HEK293 (cell line): ENCODE measurements at regions not wholly inside any gene's neighbourhood (a gene's known extent, or its start where the extent isn't known, plus 50 kb on each side); places are given as distances from the start of the nearest gene placed in this dataset.

Source experiments
- CTCF ChIA-PET: fragments of 350-600 bp; formaldehyde crosslinking; extraction: SDS; loops from one replicate; lab custom pipeline; 2021; ENCODE audit warnings: antibody characterized with exemption; lab: Yijun Ruan, JAX
- POLR2A ChIA-PET: fragments of 300-600 bp; formaldehyde crosslinking; extraction: SDS; loops from one replicate; lab custom pipeline; 2020; ENCODE audit warnings: antibody characterized with exemption, inconsistent platforms; lab: Yijun Ruan, JAX
- H3K27ac ChIP-seq: fragments of 200-500 bp; sonication (Bioruptor generic); 2 replicates; pipeline ENCODE4 v1.5.1; 2014; ENCODE audit warnings: low read depth, low read length, control low read depth, inconsistent platforms; ENCODE audit errors: extremely low read depth
- H3K36me3 ChIP-seq, 2 experiments: fragments of 200-500 bp in 1 of 2; sonication (Bioruptor generic) in 1 of 2; 1 replicate in 1 of 2; 2 replicates in 1 of 2; pipeline ENCODE4 v1.5.1; 2014 to 2017; ENCODE audit warnings: inconsistent platforms in 2 of 2, low read length in 2 of 2; ENCODE audit not compliant: control insufficient read depth in 2 of 2, insufficient read depth in 1 of 2
- H3K4me1 ChIP-seq: fragments of 200-500 bp; sonication (Bioruptor generic); 2 replicates; pipeline ENCODE4 v1.5.1; 2014; ENCODE audit warnings: mild to moderate bottlenecking, low read length, inconsistent platforms; ENCODE audit not compliant: control insufficient read depth, insufficient read depth
- H3K4me3 ChIP-seq: 2 replicates; pipeline ENCODE4 v1.5.1; 2011; ENCODE audit warnings: low read depth, mild to moderate bottlenecking, control low read depth, low read length, moderate library complexity
- H3K9me3 ChIP-seq: fragments of 200-500 bp; sonication (Bioruptor generic); 2 replicates; pipeline ENCODE4 v1.5.1; 2014; ENCODE audit warnings: low read depth, low read length, inconsistent platforms; ENCODE audit not compliant: control insufficient read depth, insufficient read depth
- EGR2 ChIP-seq: fragments of 450-650 bp; formaldehyde crosslinking; IDR thresholded peaks from 2 replicates; pipeline ENCODE4 v1.5.1; 2016; ENCODE audit warnings: low read depth, missing biosample characterization, missing genetic modification characterization
- GLIS2 ChIP-seq: fragments of 450-650 bp; formaldehyde crosslinking; IDR thresholded peaks from 2 replicates; pipeline ENCODE4 v1.5.1; 2016; ENCODE audit warnings: missing biosample characterization, missing genetic modification characterization
- HOXC10 ChIP-seq: sonication (generic); formaldehyde crosslinking; IDR thresholded peaks from 2 replicates; pipeline ENCODE4 v1.8.1; 2023; ENCODE audit warnings: mild to moderate bottlenecking, missing genetic modification reagents
- KLF9 ChIP-seq: fragments of 450-650 bp; formaldehyde crosslinking; IDR thresholded peaks from 2 replicates; pipeline ENCODE4 v1.5.1; 2016; ENCODE audit warnings: missing biosample characterization, missing genetic modification characterization, low read depth
- REPIN1 ChIP-seq: fragments of 450-650 bp; formaldehyde crosslinking; IDR thresholded peaks from 2 replicates; pipeline ENCODE4 v1.5.1; 2017; ENCODE audit warnings: missing biosample characterization, missing genetic modification characterization, low read depth
- SCRT2 ChIP-seq: fragments of 450-650 bp; formaldehyde crosslinking; IDR thresholded peaks from 2 replicates; pipeline ENCODE4 v1.5.1; 2016; ENCODE audit warnings: missing biosample characterization, missing genetic modification characterization
- ZFP69B ChIP-seq: fragments of 450-650 bp; formaldehyde crosslinking; IDR thresholded peaks from 2 replicates; pipeline ENCODE4 v1.5.1; 2016; ENCODE audit warnings: missing biosample characterization, missing genetic modification characterization
- ZNF2 ChIP-seq: fragments of 450-650 bp; formaldehyde crosslinking; IDR thresholded peaks from 2 replicates; pipeline ENCODE4 v1.5.1; 2016; ENCODE audit warnings: missing biosample characterization, missing genetic modification characterization
- ZNF221 ChIP-seq: fragments of 450-650 bp; formaldehyde crosslinking; IDR thresholded peaks from 2 replicates; pipeline ENCODE4 v1.5.1; 2017; ENCODE audit warnings: missing biosample characterization, missing genetic modification characterization, borderline replicate concordance
- ZNF266 ChIP-seq: fragments of 450-650 bp; formaldehyde crosslinking; IDR thresholded peaks from 2 replicates; pipeline ENCODE4 v1.5.1; 2016; ENCODE audit warnings: missing biosample characterization, missing genetic modification characterization, low read depth
- ZNF324 ChIP-seq: fragments of 450-650 bp; formaldehyde crosslinking; IDR thresholded peaks from 2 replicates; pipeline ENCODE4 v1.5.1; 2016; ENCODE audit warnings: missing biosample characterization, missing genetic modification characterization
- ZNF473 ChIP-seq: fragments of 450-650 bp; formaldehyde crosslinking; IDR thresholded peaks from 2 replicates; pipeline ENCODE4 v1.5.1; 2017; ENCODE audit warnings: missing biosample characterization, missing genetic modification characterization
- ZNF529 ChIP-seq: fragments of 450-650 bp; formaldehyde crosslinking; IDR thresholded peaks from 2 replicates; pipeline ENCODE4 v1.5.1; 2017; ENCODE audit warnings: missing genetic modification characterization, missing biosample characterization; ENCODE audit not compliant: insufficient replicate concordance
- ZNF548 ChIP-seq: fragments of 450-650 bp; formaldehyde crosslinking; IDR thresholded peaks from 2 replicates; pipeline ENCODE4 v1.5.1; 2016; ENCODE audit warnings: missing biosample characterization, missing genetic modification characterization
- ZNF701 ChIP-seq: fragments of 450-650 bp; formaldehyde crosslinking; IDR thresholded peaks from 2 replicates; pipeline ENCODE4 v1.5.1; 2016; ENCODE audit warnings: missing biosample characterization, missing genetic modification characterization
- ZNF830 ChIP-seq: fragments of 450-650 bp; IDR thresholded peaks from 2 replicates; pipeline ENCODE4 v1.5.0; 2018; ENCODE audit warnings: missing biosample characterization, missing genetic modification characterization, low read depth, mild to moderate bottlenecking, moderate library complexity
- ZSCAN30 ChIP-seq: fragments of 450-650 bp; IDR thresholded peaks from 2 replicates; pipeline ENCODE4 v1.5.1; 2018; ENCODE audit warnings: missing biosample characterization, mild to moderate bottlenecking, missing genetic modification characterization, moderate library complexity
- ZXDB ChIP-seq: fragments of 450-650 bp; formaldehyde crosslinking; IDR thresholded peaks from 2 replicates; pipeline ENCODE4 v1.5.1; 2016; ENCODE audit warnings: missing biosample characterization, missing genetic modification characterization
- TF ChIP-seq, protein P1 (sequence below): fragments of 450-650 bp; formaldehyde crosslinking; IDR thresholded peaks from 2 replicates; pipeline ENCODE4 v1.5.1; 2017; ENCODE audit warnings: missing biosample characterization, missing genetic modification characterization
- TF ChIP-seq, protein P2 (sequence below): fragments of 450-650 bp; formaldehyde crosslinking; IDR thresholded peaks from 2 replicates; pipeline ENCODE4 v1.5.1; 2016; ENCODE audit warnings: missing biosample characterization, missing genetic modification characterization, low read depth
- TF ChIP-seq, protein P3 (sequence below): fragments of 450-650 bp; formaldehyde crosslinking; IDR thresholded peaks from 2 replicates; pipeline ENCODE4 v1.5.1; 2016; ENCODE audit warnings: missing biosample characterization, missing genetic modification characterization
- TF ChIP-seq, protein P4 (sequence below): fragments of 450-650 bp; formaldehyde crosslinking; IDR thresholded peaks from 2 replicates; pipeline ENCODE4 v1.5.1; 2016; ENCODE audit warnings: missing biosample characterization, missing genetic modification characterization
- TF ChIP-seq, protein P5 (sequence below): fragments of 450-650 bp; IDR thresholded peaks from 2 replicates; pipeline ENCODE4 v1.5.1; 2018; ENCODE audit warnings: missing biosample characterization, missing genetic modification characterization
- TF ChIP-seq, protein P6 (sequence below): fragments of 450-650 bp; formaldehyde crosslinking; IDR thresholded peaks from 2 replicates; pipeline ENCODE4; 2016; ENCODE audit warnings: missing biosample characterization, missing genetic modification characterization

DNA sequence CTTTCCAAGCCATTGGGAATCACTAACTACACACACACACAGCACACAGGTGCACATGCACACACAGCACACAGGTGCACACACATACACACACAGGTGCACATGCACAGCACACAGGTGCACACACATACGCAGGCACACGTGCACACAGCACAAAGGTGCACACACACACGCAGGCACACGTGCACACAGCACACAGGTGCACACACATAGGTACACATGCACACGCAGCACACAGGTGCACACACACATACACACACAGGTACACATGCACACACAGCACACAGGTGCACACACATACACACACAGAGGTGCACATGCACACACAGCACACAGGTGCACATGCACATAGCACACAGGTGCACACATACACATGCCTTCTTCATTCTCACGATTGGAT lies 80.9 kb downstream of the HMX1 start:
- TF ChIP-seq, protein P1, sequence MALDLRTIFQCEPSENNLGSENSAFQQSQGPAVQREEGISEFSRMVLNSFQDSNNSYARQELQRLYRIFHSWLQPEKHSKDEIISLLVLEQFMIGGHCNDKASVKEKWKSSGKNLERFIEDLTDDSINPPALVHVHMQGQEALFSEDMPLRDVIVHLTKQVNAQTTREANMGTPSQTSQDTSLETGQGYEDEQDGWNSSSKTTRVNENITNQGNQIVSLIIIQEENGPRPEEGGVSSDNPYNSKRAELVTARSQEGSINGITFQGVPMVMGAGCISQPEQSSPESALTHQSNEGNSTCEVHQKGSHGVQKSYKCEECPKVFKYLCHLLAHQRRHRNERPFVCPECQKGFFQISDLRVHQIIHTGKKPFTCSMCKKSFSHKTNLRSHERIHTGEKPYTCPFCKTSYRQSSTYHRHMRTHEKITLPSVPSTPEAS (tag by site-specific recombination) = peak; percentile 97
- TF ChIP-seq SCRT2 (tag by site-specific recombination) (peak; percentile 30; the same call in 1 of the 2 replicates), KLF9 (tag by site-specific recombination) (no peak)
- Histone ChIP-seq H3K9me3 (no peaks in the 10 kb centered on the region), H3K4me3 (no peak overlapping the region), H3K36me3 (no peaks in the 10 kb centered on the region), H3K4me1 (no peaks in the 10 kb centered on the region), H3K27ac (no peak overlapping the region)
- CTCF ChIA-PET = no interaction called here
- POLR2A ChIA-PET = interaction anchor here (0.5 kb wide), 1 partner anchor 319 kb away, joined by 3 read pairs; no protein-coding TSS in a partner anchor

DNA sequence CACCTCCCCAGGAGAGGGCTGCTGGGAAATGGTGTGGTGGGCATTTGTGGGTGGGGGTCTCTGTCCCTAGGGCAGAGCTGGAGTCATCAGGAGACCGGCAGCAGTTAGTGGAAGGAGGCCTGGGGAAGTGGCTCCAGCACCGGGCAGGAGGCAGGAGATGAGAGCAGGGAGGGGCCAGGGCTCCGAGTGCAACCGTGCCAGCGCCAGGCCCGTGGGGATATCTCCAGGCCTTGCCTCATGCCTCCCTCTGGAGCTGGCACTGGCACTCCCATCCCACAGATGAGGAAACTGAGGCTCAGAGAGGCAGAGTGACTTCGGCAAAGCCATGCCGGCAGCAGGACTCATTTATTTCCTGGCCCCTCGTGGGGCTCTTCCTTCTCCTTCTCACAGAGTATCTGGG lies 83.5 kb downstream of the HMX1 start:
- Histone ChIP-seq H3K36me3 (no peaks in the 10 kb centered on the region), H3K9me3 (no peaks in the 10 kb centered on the region), H3K4me3 (no peak overlapping the region), H3K4me1 (no peaks in the 10 kb centered on the region), H3K27ac (no peak overlapping the region)
- CTCF ChIA-PET = no interaction called here
- TF ChIP-seq HOXC10 (CRISPR knock-in tag) (no peak), ZSCAN30 (tag by site-specific recombination) (no peak), EGR2 (tag by site-specific recombination) (no peak), ZXDB (tag by site-specific recombination) (no peak), ZNF701 (tag by site-specific recombination) (no peak), ZNF548 (no peak), ZNF266 (tag by site-specific recombination) (no peak), ZNF2 (tag by site-specific recombination) (no peak), REPIN1 (tag by site-specific recombination) (no peak), ZFP69B (tag by site-specific recombination) (no peak), GLIS2 (tag by site-specific recombination) (no peak)
- TF ChIP-seq, protein P2, sequence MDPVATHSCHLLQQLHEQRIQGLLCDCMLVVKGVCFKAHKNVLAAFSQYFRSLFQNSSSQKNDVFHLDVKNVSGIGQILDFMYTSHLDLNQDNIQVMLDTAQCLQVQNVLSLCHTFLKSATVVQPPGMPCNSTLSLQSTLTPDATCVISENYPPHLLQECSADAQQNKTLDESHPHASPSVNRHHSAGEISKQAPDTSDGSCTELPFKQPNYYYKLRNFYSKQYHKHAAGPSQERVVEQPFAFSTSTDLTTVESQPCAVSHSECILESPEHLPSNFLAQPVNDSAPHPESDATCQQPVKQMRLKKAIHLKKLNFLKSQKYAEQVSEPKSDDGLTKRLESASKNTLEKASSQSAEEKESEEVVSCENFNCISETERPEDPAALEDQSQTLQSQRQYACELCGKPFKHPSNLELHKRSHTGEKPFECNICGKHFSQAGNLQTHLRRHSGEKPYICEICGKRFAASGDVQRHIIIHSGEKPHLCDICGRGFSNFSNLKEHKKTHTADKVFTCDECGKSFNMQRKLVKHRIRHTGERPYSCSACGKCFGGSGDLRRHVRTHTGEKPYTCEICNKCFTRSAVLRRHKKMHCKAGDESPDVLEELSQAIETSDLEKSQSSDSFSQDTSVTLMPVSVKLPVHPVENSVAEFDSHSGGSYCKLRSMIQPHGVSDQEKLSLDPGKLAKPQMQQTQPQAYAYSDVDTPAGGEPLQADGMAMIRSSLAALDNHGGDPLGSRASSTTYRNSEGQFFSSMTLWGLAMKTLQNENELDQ (tag by site-specific recombination) = no peak
- POLR2A ChIA-PET = no interaction called here

DNA sequence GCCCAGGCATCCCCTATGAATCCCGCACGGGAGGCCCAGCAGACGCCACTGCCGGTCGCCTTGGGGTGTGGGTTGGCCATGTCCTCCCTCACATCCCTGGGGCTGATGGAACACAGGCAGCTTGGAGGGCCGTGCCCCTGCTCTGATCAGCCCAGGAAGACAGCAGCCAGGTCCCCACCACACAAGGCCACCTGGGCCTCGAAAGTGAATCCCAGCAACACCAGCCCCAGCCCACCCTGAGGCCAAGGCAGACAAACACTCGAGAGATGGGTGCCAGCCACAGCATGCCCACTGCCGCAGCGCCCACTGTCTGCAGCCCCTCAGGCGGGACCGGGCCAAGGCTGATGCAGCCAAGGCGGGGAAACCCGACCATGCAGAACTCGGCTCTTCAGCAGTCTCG lies 85.5 kb downstream of the HMX1 start:
- Histone ChIP-seq H3K9me3 (no peaks in the 10 kb centered on the region), H3K27ac (no peak overlapping the region), H3K4me1 (no peaks in the 10 kb centered on the region), H3K36me3 (no peaks in the 10 kb centered on the region), H3K4me3 (no peak overlapping the region)
- ChIA-PET POLR2A (no interaction called here), CTCF (interaction anchor here (0.6 kb wide), 1 partner anchor 40 kb away, joined by 5 read pairs; no protein-coding TSS in a partner anchor)
- TF ChIP-seq ZNF221 (tag by site-specific recombination) (no peak), ZNF830 (tag by site-specific recombination) (no peak), ZNF324 (tag by site-specific recombination) (no peak), ZNF473 (tag by site-specific recombination) (no peak), ZNF529 (no peak)
- TF ChIP-seq, protein P3, sequence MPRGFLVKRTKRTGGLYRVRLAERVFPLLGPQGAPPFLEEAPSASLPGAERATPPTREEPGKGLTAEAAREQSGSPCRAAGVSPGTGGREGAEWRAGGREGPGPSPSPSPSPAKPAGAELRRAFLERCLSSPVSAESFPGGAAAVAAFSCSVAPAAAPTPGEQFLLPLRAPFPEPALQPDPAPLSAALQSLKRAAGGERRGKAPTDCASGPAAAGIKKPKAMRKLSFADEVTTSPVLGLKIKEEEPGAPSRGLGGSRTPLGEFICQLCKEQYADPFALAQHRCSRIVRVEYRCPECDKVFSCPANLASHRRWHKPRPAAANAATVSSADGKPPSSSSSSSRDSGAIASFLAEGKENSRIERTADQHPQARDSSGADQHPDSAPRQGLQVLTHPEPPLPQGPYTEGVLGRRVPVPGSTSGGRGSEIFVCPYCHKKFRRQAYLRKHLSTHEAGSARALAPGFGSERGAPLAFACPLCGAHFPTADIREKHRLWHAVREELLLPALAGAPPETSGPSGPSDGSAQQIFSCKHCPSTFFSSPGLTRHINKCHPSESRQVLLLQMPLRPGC (tag by site-specific recombination) = no peak
- TF ChIP-seq, protein P4, sequence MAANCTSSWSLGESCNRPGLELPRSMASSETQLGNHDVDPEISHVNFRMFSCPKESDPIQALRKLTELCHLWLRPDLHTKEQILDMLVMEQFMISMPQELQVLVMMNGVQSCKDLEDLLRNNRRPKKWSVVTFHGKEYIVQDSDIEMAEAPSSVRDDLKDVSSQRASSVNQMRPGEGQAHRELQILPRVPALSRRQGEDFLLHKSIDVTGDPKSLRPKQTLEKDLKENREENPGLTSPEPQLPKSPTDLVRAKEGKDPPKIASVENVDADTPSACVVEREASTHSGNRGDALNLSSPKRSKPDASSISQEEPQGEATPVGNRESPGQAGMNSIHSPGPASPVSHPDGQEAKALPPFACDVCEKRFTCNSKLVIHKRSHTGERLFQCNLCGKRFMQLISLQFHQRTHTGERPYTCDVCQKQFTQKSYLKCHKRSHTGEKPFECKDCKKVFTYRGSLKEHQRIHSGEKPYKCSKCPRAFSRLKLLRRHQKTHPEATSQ = no peak
- TF ChIP-seq, protein P5, sequence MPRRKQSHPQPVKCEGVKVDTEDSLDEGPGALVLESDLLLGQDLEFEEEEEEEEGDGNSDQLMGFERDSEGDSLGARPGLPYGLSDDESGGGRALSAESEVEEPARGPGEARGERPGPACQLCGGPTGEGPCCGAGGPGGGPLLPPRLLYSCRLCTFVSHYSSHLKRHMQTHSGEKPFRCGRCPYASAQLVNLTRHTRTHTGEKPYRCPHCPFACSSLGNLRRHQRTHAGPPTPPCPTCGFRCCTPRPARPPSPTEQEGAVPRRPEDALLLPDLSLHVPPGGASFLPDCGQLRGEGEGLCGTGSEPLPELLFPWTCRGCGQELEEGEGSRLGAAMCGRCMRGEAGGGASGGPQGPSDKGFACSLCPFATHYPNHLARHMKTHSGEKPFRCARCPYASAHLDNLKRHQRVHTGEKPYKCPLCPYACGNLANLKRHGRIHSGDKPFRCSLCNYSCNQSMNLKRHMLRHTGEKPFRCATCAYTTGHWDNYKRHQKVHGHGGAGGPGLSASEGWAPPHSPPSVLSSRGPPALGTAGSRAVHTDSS = no peak
- TF ChIP-seq, protein P6, sequence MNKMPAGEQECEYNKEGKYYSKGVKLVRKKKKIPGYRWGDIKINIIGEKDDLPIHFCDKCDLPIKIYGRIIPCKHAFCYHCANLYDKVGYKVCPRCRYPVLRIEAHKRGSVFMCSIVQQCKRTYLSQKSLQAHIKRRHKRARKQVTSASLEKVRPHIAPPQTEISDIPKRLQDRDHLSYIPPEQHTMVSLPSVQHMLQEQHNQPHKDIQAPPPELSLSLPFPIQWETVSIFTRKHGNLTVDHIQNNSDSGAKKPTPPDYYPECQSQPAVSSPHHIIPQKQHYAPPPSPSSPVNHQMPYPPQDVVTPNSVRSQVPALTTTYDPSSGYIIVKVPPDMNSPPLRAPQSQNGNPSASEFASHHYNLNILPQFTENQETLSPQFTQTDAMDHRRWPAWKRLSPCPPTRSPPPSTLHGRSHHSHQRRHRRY (tag by site-specific recombination) = no peak
